ENCODE measurements at regions not wholly inside any gene's neighbourhood (a gene's known extent, or its start where the extent isn't known, plus 50 kb on each side); places are given as distances from the start of the nearest gene placed in this dataset.
"Not testable (repeated sequence)": the region's sequence is repeated elsewhere in the genome, so short reads cannot be mapped to it uniquely, and the experiment has no call there.

- H3K36me3 Mint-ChIP-seq (ENCODE audit: low read depth); H3K27me3 Mint-ChIP-seq: not testable (repeated sequence)
These were observed 168.9 kb upstream of the POTEB3 start for GRCh38 chr15:21609223-21609622.

GRCh38 chr15:21565426-21565825 lies 125.1 kb upstream of the POTEB3 start:
- H3K4me1 Mint-ChIP-seq (ENCODE audit: low read depth); H3K9me3 Mint-ChIP-seq; H3K36me3 Mint-ChIP-seq (ENCODE audit: low read depth); H3K27me3 Mint-ChIP-seq; H3K4me3 Mint-ChIP-seq; H3K27ac Mint-ChIP-seq: not testable (repeated sequence)

More at GRCh38 chr15:21609223-21609622, 168.9 kb upstream of the POTEB3 start:
- not testable (repeated sequence) for H3K4me1 Mint-ChIP-seq (ENCODE audit: low read depth); H3K4me3 Mint-ChIP-seq; H3K9me3 Mint-ChIP-seq; H3K27ac Mint-ChIP-seq

GRCh38 chr15:21551809-21552208 lies 111.5 kb upstream of the POTEB3 start:
- not testable (repeated sequence) for H3K4me3 Mint-ChIP-seq; H3K27me3 Mint-ChIP-seq; H3K27ac Mint-ChIP-seq; H3K9me3 Mint-ChIP-seq; H3K36me3 Mint-ChIP-seq (ENCODE audit: low read depth); H3K4me1 Mint-ChIP-seq (ENCODE audit: low read depth)

GRCh38 chr15:21546182-21546903 lies 106.0 kb upstream of the POTEB3 start:
- not testable (repeated sequence) for H3K36me3 Mint-ChIP-seq (ENCODE audit: low read depth); H3K4me3 Mint-ChIP-seq; H3K27me3 Mint-ChIP-seq; H3K9me3 Mint-ChIP-seq; H3K4me1 Mint-ChIP-seq (ENCODE audit: low read depth); H3K27ac Mint-ChIP-seq

- not testable (repeated sequence) for H3K27me3 Mint-ChIP-seq; H3K4me1 Mint-ChIP-seq (ENCODE audit: low read depth); H3K27ac Mint-ChIP-seq; H3K4me3 Mint-ChIP-seq; H3K36me3 Mint-ChIP-seq (ENCODE audit: low read depth); H3K9me3 Mint-ChIP-seq
These were observed 92.5 kb upstream of the POTEB3 start for GRCh38 chr15:21532785-21533184.

- not testable (repeated sequence) for H3K27ac Mint-ChIP-seq; H3K9me3 Mint-ChIP-seq; H3K36me3 Mint-ChIP-seq (ENCODE audit: low read depth); H3K27me3 Mint-ChIP-seq; H3K4me3 Mint-ChIP-seq; H3K4me1 Mint-ChIP-seq (ENCODE audit: low read depth)
These were observed 75.9 kb upstream of the POTEB3 start for GRCh38 chr15:21516248-21516647.

- not testable (repeated sequence) for H3K27me3 Mint-ChIP-seq, H3K9me3 Mint-ChIP-seq, H3K4me3 Mint-ChIP-seq
These were observed 75.0 kb upstream of the POTEB3 start for GRCh38 chr15:21515296-21515695.

GRCh38 chr15:21503021-21503420 lies 62.7 kb upstream of the POTEB3 start:
- H3K4me1 Mint-ChIP-seq (ENCODE audit: low read depth); H3K27ac Mint-ChIP-seq; H3K4me3 Mint-ChIP-seq; H3K36me3 Mint-ChIP-seq (ENCODE audit: low read depth); H3K9me3 Mint-ChIP-seq; H3K27me3 Mint-ChIP-seq: not testable (repeated sequence)

More at GRCh38 chr15:21515296-21515695, 75.0 kb upstream of the POTEB3 start:
- not testable (repeated sequence) for H3K36me3 Mint-ChIP-seq (ENCODE audit: low read depth); H3K27ac Mint-ChIP-seq; H3K4me1 Mint-ChIP-seq (ENCODE audit: low read depth)
